Left colon (tissue), 2 donors: ENCODE measurements at regions not wholly inside any gene's neighbourhood (a gene's known extent, or its start where the extent isn't known, plus 50 kb on each side); places are given as distances from the start of the nearest gene placed in this dataset.
"Not testable (repeated sequence)": the region's sequence is repeated elsewhere in the genome, so short reads cannot be mapped to it uniquely, and the experiment has no call there.

Experiments
- ATAC-seq: fragments of 200-7000 bp; cut with Tn5 transposase; one replicate; pipeline ENCODE4 v1.9.1; 2020; ENCODE audit warnings: mild to moderate bottlenecking, moderate library complexity
- DNase-seq, 2 donors: peaks; one replicate each; pipeline ENCODE4 v3.0.0-alpha.2; 2020
- intact Hi-C, 2 donors: fragments of 100-400 bp; cut with DNase I in 1 of 2; cut with micrococcal nuclease in 1 of 2; formaldehyde crosslinking; loops; one replicate each; pipeline versions ENCODE4 v1.11.2 to v1.14.0; 2022; cut with DNase I, micrococcal nuclease
- donor health status: DM: no; HTN: no; CAD: no.
- donor health status: DM: yes; HTN: yes; CAD: no.

DNA sequence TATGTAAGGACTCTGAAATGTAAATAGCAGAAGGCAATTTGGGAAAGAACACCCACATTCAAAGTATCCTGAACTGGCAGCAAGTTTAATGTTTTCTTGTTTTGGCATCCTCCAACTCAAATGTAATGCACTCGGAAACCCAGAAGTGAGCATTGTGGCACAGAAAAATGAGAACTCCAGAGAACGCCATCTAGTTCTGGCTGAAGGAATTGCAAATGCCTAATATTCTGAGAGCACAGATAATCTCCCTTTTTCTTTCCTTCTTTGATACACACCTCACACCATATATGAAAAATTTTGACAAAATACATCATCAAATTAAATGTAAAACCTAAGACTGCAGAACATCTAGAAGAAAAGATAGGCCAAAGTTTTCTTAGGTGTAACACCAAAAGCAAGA, 52.1 kb downstream of the PWWP3B start:
- ATAC-seq: no peak
- intact Hi-C loops: no loop called here
- DNase-seq: no peak

DNA sequence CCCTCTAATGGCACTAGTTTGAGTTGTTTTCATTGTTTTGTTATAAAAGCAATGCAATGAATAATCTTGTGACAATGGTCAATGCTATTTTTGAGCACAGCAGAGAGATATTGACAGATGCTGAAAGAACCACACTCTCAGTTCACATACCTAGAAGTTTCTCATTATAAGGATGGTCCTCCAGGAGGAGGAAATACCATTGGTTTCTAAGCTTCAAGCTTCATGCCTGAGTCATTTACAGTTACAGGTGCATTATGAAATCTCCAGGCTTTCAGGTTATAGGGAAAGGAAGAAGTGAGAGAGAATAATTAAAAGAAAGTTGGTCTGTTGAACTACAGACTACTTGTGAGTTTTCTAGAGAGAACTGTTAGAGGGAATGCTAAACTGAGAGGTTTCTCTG, 75.3 kb downstream of the PWWP3B start:
- ATAC-seq: no peak
- no peak for DNase-seq
- intact Hi-C loops: no loop called here

DNA sequence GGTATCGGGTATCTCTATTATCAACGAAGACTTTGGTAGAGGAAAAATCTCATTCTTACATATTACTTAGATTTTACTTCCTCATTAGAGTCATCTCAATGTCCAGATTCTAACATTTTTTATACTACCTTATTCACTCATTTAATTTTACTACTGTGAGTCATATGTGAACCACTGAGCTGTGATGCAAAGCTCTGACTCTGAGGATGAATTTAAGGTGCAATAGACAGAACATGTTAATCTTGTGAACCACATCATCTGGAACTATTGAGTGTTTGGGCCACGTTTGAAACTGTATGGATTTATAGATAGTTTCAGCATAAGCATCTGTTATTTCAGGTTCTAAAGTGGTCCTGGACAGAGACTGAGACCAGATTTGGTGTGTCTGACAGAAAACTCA, 78.4 kb downstream of the PWWP3B start:
- no peak for ATAC-seq
- intact Hi-C loops: no loop called here
- DNase-seq: no peak

DNA sequence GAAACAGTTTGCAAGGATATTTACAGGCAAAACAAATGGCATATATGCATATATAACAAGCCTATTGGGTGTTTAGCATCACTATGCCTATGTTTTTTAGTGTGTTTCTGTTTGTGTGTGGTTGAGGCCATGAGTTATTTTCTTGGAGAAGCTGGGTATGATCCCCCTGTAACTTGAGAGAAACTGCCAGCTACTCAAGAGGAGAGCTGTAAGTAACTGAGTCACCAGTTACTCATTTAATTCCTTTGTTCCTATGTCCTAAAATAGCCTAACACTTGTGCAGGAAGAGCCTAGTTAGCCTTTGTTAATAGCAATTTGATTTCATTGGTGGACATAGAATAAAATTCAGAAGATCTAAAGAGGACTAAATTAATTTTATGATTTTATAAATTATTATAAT, 79.1 kb downstream of the PWWP3B start:
- ATAC-seq (no peak), DNase-seq (no peak)
- intact Hi-C loops: no loop called here

DNA sequence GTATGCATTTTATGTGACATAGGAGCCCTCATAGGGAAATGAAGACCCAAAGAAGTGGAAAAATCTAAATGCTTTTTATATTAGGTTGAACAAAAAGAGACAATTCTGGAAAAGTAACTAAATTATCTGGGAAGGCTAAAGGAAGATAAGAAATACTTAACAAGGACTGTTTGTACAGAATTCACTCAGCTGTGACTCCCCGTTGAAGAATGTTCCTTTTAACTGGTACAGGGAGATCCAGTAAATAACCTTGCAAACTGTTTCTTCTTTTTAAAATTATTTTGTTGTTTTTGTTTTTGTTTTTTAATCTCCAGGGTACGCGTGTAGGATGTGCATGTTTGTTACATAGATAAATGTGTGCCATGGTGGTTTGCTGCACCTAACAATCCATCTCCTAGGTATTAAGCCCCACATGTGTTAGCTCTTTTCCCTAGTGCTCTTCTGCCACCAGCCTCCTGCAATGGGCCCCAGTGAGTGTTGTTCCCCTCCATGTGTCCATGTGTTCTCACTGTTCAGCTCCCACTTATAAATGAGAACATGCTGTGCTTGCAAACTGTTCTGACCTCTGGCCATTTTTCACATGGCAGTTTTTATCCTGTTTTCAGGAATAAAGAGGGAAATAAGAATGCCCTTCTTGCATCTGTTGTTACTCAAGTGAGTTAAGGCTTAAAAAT, 81.7 kb downstream of the PWWP3B start:
- DNase-seq (no peak), ATAC-seq (no peak)
- intact Hi-C loops: no loop called here

DNA sequence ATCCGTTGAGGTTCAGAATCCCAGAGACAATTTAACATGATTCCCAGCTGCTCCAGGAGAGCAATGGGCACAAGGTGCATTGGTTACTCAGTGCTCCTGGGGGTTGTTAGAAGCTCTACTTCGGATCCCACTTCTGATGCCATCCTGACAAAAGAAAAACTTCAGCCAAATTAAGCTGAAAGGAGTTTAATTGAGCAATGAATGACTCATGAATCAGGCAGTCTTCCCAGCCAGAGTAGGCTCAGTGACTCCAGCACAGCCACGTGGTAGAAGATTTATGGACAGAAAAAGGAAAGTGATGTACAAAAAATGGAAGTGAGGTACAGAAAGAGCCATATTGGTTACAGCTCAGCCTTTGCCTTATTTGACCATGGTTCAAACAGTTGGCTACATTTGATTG, 95.7 kb downstream of the PWWP3B start:
- intact Hi-C loops: no loop called here
- no peak for DNase-seq
- no peak for ATAC-seq

DNA sequence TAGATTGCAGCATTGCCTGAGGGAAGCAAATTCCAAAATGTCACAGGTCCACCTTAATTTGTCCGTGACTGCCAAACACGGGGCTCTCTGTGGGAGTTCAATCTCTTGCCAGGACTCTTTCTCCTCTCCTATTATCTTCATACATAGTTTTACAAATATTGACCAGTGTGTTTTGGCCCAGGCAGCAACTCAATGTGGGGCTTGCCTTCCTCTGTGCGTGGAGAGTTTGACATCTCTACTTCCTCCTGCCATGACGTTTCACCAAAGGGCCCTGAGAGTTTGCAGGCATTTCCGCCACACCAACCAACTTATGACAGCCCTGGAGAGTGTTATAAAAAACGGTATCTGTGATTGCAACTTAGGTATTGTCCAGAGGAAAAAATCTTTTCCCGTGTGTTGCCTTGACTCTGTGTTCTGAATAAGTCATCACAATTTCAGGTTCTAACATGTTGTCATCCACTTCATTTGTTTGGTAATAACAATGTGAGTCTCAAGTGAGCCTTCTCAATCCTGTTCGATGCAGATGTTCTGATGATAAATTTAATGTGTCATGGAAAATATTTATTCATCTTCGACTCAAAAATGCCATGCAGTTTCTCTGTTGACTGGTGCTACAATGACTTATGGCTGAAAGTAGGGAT, 106.0 kb downstream of the PWWP3B start:
- ATAC-seq, DNase-seq, intact Hi-C loops: not testable (repeated sequence)

DNA sequence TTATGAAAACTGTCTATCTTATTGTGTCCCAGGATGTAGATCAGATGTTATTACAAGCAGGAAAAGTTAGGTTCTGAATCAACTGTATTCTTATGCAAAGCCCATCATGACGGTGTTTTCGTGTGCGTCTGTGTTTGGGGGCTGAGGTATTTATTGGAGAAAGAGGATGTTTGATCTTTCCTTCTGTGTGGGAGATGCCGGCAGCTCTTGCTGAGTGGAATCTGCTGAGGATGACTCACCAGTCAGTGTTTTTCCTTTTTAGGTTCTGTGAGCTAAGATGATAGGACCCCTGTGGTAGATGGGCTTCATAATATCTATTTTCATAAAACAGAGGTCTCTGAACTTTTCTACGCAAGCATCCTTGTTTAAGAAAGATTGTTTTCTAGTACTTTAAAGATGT, 107.1 kb downstream of the PWWP3B start:
- DNase-seq, intact Hi-C loops, ATAC-seq: not testable (repeated sequence)

DNA sequence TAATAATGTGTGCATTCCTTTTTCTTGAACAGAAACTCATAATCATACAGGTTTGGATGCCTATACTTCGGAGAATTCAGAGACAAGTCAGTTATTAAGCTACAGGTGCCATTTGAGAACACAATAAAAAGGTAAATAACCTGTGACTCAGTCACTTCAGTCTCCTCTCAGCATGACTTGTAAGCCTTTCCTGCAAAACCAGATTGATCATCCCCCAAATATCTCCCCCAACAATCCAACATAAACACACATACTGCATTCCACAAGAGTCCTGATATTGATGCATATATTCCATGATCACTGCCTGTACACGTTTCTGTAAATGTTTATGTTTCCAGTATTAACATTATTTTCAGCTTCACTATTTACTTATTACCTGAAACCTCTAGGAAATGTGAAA, 110.8 kb downstream of the PWWP3B start:
- intact Hi-C loops: no loop called here
- ATAC-seq: no peak
- DNase-seq: no peak

DNA sequence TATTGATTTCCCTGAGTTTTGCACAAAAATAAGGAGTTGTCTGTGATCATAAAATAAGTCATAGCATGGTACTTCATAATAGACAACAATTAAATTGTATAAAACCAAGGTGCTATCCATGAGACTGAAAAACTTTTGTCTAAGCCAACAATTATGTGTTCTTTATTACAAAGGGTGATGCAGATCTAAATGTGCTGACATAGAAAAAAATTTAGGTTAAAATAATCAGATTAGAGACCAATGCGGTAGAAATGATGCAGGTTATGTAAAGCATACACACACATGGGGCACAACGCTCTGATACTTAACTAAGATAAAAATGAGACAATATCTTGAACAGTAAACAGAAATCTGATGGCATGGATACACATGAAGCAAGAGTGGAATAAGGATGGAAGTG, 113.3 kb downstream of the PWWP3B start:
- DNase-seq (no peak), ATAC-seq (no peak)
- intact Hi-C loops: no loop called here

DNA sequence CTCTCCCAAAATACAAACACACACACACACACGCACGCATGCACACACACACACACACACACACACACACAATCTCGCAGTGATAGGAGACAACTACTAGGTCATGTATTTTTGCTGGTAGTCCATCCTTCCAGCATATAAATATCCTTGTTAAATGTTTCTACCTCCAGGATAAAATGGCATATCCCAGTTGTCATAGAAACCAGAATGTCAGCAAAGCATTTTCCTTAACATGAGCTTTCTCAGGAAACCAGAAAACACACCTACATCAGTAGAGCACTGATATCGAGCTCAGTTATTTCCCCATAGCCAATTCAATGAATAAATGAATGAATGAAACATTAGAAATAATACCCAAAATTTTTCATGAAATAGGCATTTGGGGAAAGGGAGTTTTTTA, 115.7 kb downstream of the PWWP3B start:
- DNase-seq: no peak
- intact Hi-C loops: no loop called here
- no peak for ATAC-seq

DNA sequence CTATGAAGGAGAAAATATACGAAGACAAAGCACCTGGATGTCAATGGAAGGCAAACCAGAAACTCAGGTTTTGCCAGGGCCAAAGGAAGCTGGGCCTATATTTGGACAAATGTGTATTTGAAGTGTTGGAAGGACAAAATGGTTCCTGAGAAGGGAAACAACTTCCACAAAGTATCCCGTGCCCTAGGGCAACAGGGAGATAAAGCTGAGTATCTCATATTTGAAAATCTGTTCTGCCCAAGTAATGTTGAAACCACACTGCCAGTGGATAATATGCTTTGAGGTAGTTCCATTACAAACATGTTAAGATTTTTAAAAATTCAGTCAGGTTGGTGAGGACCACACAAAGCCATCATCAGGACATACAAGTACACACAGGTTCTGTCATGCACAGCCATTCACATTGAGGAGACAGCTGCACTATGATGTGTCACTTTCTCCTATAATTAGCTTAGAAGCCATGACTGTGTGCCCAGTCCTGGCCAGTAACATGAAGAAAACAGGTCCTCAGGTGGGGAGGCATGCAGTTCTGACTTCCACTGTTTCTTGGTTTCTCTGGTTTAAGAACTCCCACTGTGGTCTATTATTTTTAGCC, 116.4 kb downstream of the PWWP3B start:
- ATAC-seq: no peak
- no peak for DNase-seq
- intact Hi-C loops: no loop called here

DNA sequence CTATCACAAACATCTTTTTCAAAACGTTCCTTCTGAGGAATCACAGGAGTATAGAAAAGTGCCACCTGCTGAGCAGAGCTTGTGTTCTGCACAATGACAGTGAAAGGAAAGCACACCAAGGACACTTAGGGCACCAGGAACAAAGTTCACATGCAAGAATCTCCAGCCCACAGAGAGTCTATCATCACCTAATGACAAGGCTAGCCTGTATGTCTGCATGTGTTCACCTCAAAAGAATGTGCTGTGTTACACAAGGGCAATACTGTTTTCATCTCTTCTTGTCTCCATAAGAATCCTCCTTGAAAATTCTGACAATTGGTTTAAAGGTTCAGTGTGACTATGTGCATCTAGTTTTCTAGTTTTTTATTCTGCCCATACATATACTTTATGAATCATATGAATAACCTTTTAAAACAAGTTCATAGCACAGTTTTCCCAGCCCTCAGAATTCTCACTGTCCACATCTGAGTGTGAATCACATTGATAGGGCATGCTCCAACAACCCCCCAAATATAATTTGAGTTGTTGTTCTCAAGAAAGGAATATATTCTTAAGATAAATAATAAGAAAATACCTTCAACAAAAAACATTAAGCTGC, 118.0 kb downstream of the PWWP3B start:
- no peak for ATAC-seq
- intact Hi-C loops: no loop called here
- DNase-seq: no peak

DNA sequence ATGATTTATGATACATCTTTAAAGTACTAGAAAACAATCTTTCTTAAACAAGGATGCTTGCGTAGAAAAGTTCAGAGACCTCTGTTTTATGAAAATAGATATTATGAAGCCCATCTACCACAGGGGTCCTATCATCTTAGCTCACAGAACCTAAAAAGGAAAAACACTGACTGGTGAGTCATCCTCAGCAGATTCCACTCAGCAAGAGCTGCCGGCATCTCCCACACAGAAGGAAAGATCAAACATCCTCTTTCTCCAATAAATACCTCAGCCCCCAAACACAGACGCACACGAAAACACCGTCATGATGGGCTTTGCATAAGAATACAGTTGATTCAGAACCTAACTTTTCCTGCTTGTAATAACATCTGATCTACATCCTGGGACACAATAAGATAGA, 122.7 kb downstream of the PWWP3B start:
- intact Hi-C loops, ATAC-seq, DNase-seq: not testable (repeated sequence)

DNA sequence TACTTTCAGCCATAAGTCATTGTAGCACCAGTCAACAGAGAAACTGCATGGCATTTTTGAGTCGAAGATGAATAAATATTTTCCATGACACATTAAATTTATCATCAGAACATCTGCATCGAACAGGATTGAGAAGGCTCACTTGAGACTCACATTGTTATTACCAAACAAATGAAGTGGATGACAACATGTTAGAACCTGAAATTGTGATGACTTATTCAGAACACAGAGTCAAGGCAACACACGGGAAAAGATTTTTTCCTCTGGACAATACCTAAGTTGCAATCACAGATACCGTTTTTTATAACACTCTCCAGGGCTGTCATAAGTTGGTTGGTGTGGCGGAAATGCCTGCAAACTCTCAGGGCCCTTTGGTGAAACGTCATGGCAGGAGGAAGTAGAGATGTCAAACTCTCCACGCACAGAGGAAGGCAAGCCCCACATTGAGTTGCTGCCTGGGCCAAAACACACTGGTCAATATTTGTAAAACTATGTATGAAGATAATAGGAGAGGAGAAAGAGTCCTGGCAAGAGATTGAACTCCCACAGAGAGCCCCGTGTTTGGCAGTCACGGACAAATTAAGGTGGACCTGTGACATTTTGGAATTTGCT, 123.8 kb downstream of the PWWP3B start:
- ATAC-seq, intact Hi-C loops, DNase-seq: not testable (repeated sequence)

DNA sequence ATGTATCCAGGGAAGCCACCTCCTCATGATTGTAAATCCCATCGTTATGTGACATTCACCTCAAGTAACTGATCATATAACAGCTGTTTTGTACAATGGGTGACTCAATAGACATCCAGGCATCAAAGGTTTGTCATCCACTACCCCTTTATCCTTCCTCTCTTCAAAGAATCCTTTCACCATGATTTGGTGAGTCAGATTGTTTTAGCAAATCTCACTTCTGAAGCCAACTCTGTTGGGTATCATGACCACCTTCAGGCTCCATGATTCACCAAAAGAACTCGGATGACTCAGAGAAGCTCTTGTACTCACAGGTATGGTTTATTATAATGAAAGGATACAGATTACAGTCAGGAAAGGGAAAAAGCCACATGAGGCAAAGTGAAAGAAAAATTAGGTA, 132.1 kb downstream of the PWWP3B start:
- ATAC-seq (no peak), DNase-seq (no peak)
- intact Hi-C loops: no loop called here

DNA sequence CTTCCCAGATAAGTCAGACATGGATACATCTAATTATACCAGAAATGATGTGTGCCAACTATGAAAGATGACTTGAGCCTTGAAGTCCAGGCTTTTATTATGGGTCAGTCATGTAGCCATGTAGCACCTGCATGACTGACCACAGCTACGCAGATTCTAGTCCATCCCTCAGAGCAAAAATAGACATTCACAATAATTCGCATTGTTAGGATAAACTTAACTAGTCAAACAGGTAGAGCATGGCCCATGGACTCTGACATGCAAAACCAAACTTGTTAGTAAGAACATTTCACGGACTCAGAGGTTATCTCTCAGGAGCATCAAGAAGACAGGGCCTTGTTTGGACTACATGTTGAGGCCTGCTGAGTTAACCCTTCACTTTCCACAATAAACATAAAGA, 132.6 kb downstream of the PWWP3B start:
- DNase-seq: no peak
- intact Hi-C loops: no loop called here
- ATAC-seq: no peak

DNA sequence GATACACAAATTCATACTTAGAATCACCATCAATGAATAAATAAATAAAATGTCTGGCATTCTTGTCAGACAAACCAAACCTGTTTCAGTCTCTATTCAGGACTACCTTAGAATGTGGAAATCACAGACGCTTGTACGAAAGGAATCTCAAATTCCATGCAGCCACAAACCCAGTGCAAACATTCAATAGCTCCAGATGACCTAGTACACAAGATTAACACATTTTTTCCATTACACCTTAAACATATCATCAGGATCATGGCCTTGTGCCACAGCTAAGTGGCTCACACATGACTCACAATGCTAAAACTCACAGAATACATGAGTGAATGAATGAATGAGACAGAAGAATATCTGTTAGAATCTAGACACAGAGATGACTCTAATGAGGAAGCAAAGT, 134.2 kb downstream of the PWWP3B start:
- no peak for ATAC-seq
- no peak for DNase-seq
- intact Hi-C loops: no loop called here

DNA sequence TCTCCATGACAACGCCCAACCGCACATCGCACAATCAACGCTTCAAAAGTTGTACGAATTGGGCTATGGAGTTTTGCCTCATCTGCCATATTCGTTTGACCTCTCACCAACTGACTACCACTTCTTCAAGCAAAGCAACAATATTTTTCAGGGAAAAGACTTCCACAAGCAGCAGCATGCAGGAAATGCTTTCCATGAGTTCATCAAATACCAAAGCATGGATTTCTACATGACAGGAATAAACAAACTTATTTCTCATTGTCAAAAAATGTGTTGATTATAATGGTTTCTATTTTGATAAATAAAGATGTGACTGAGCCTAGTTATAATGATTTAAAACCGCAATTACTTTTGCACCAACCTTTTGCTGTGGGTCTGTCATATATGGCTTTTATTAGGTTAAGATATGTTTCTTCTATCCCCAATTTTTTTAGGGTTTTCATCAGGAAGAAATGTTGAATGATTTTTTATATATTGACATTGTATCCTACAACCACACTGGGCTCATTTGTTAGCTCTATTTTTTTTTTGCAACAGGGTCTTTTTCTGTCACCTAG, 138.4 kb downstream of the PWWP3B start:
- ATAC-seq (no peak), DNase-seq (no peak)
- intact Hi-C loops: no loop called here

DNA sequence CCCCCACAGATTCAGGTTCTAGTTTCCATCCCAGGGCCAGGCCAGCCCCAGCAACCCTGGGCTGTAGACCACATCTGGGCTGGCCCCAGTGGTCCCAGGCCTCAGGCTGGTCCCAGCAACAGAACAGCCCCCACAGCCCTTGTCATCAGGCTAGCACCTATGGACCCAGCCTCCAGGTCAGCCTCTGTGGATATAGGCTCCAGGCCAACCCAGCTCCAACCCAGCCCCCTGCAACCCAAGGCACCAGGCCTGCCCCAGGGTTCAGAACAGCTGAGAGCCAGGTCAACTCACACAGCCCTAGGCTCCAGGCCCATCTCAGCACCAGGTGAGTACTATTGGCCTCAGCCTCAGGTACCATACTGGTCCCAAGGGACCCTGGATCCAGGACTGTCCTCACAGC, 155.3 kb downstream of the PWWP3B start:
- intact Hi-C loops: no loop called here
- DNase-seq (no peak), ATAC-seq (no peak)
